ENCODE measurements at regions not wholly inside any gene's neighbourhood (a gene's known extent, or its start where the extent isn't known, plus 50 kb on each side); places are given as distances from the start of the nearest gene placed in this dataset.
"Not testable (repeated sequence)": the region's sequence is repeated elsewhere in the genome, so short reads cannot be mapped to it uniquely, and the experiment has no call there.

- H3K9me3 ChIP-seq = no peaks in the 10 kb centered on the region
- no peaks in the 10 kb centered on the region for H3K36me3 ChIP-seq
- no peak overlapping the region for H3K4me3 ChIP-seq
- no peak overlapping the region for H3K27ac ChIP-seq
- H3K27me3 ChIP-seq = no peaks in the 10 kb centered on the region
- TF ChIP-seq CTCF (IDR thresholded peaks at IDR 0.05) = no peak
- H3K9ac ChIP-seq (ENCODE audit: low read depth in 2 of 2, low read length in 2 of 2) = no peak overlapping the region
- intact Hi-C loops (cut with DNase I) = no loop called here
- H3K4me1 ChIP-seq = no peaks in the 10 kb centered on the region
- DNase-seq = no peak
Measured at GRCh38 chr7:69439636-69440325, 158.5 kb upstream of the AUTS2 start.

- no peaks in the 10 kb centered on the region for H3K36me3 ChIP-seq
- H3K9ac ChIP-seq (ENCODE audit: low read depth in 2 of 2, low read length in 2 of 2) = no peak overlapping the region
- no peaks in the 10 kb centered on the region for H3K4me1 ChIP-seq
- no peaks in the 10 kb centered on the region for H3K27me3 ChIP-seq
- H3K27ac ChIP-seq = no peak overlapping the region
- H3K4me3 ChIP-seq = no peak overlapping the region
- TF ChIP-seq CTCF (IDR thresholded peaks at IDR 0.05) = no peak
- intact Hi-C loops (cut with DNase I) = no loop called here
- DNase-seq = no peak
- H3K9me3 ChIP-seq = no peaks in the 10 kb centered on the region
Measured at GRCh38 chr7:69440976-69441375, 157.3 kb upstream of the AUTS2 start.

GRCh38 chr7:69443136-69443535 lies 155.1 kb upstream of the AUTS2 start:
- H3K9ac ChIP-seq (ENCODE audit: low read depth in 2 of 2, low read length in 2 of 2) = no peak overlapping the region
- TF ChIP-seq CTCF (IDR thresholded peaks at IDR 0.05) = no peak
- H3K27ac ChIP-seq = no peak overlapping the region
- no peak overlapping the region for H3K4me3 ChIP-seq
- H3K27me3 ChIP-seq = no peaks in the 10 kb centered on the region
- no peaks in the 10 kb centered on the region for H3K4me1 ChIP-seq
- intact Hi-C loops (cut with DNase I) = no loop called here
- DNase-seq = no peak
- no peaks in the 10 kb centered on the region for H3K36me3 ChIP-seq
- H3K9me3 ChIP-seq = no peaks in the 10 kb centered on the region

- H3K27ac ChIP-seq = no peak overlapping the region
- TF ChIP-seq CTCF (IDR thresholded peaks at IDR 0.05) = no peak
- no peaks in the 10 kb centered on the region for H3K4me1 ChIP-seq
- H3K9ac ChIP-seq (ENCODE audit: low read depth in 2 of 2, low read length in 2 of 2) = no peak overlapping the region
- intact Hi-C loops (cut with DNase I) = no loop called here
- no peak for DNase-seq
- no peaks in the 10 kb centered on the region for H3K27me3 ChIP-seq
- H3K4me3 ChIP-seq = no peak overlapping the region
- no peaks in the 10 kb centered on the region for H3K36me3 ChIP-seq
- no peaks in the 10 kb centered on the region for H3K9me3 ChIP-seq
Measured at GRCh38 chr7:69445541-69445940, 152.7 kb upstream of the AUTS2 start.

GRCh38 chr7:69446213-69446612 lies 152.1 kb upstream of the AUTS2 start:
- H3K27me3 ChIP-seq; H3K27ac ChIP-seq; H3K9me3 ChIP-seq; H3K9ac ChIP-seq (ENCODE audit: low read depth in 2 of 2, low read length in 2 of 2); H3K4me3 ChIP-seq; H3K4me1 ChIP-seq; DNase-seq; H3K36me3 ChIP-seq; intact Hi-C loops (cut with DNase I): not testable (repeated sequence)

- Histone ChIP-seq H3K36me3 (no peaks in the 10 kb centered on the region), H3K27ac (no peak overlapping the region), H3K9ac (ENCODE audit: low read depth in 2 of 2, low read length in 2 of 2) (no peak overlapping the region), H3K9me3 (no peaks in the 10 kb centered on the region), H3K27me3 (no peaks in the 10 kb centered on the region), H3K4me1 (no peaks in the 10 kb centered on the region), H3K4me3 (no peak overlapping the region)
- no peak for TF ChIP-seq CTCF (IDR thresholded peaks at IDR 0.05)
- DNase-seq = no peak
- intact Hi-C loops (cut with DNase I) = no loop called here
Measured at GRCh38 chr7:69448071-69448470, 150.2 kb upstream of the AUTS2 start.

All from colonic mucosa (tissue), 4 donors.